Endothelial cell of umbilical vein (primary cell): ENCODE measurements at regions not wholly inside any gene's neighbourhood (a gene's known extent, or its start where the extent isn't known, plus 50 kb on each side); places are given as distances from the start of the nearest gene placed in this dataset.

ENCODE experiments used
- BruUV-seq: library from RNA; stranded (reverse); fragments of 400-500 nt; replicated peaks from 2 replicates; lab custom pipeline; 2021; lab: Mats Ljungman, UMichigan
- CTCF ChIA-PET: fragments of 300-600, 350-600 bp; sonication (Branson Sonifier 250); formaldehyde crosslinking; loops from one replicate; lab custom pipeline; 2021; ENCODE audit warnings: antibody characterized with exemption, inconsistent platforms; lab: Charles Lee
- POLR2A ChIA-PET: fragments of 300-600, 350-600 bp; sonication (Branson Sonifier 250); formaldehyde crosslinking; loops from one replicate; lab custom pipeline; 2021; ENCODE audit warnings: antibody characterized with exemption, inconsistent platforms; lab: Charles Lee
- DNase-seq: peaks from one replicate; pipeline ENCODE4 v3.0.0-alpha.2; 2011; ENCODE audit warnings: low read depth, low spot score
- FAIRE-seq: peaks from 2 replicates; lab custom pipeline; 2011; peaks lifted over from hg19 to GRCh38; lab: Jason Lieb, UNC
- H2AFZ ChIP-seq: 2 replicates; pipeline ENCODE4 v1.6.0; 2012; ENCODE audit warnings: low read depth, low read length, control low read depth, inconsistent platforms
- H3K27ac ChIP-seq: 2 replicates; pipeline ENCODE4 v1.5.1; 2011; ENCODE audit warnings: low read depth, mild to moderate bottlenecking, control low read depth, low read length, moderate library complexity; ENCODE audit not compliant: insufficient read depth
- H3K27me3 ChIP-seq, 2 experiments: 2 replicates each; pipeline versions ENCODE4 v1.6.0 to v1.6.1; 2011; ENCODE audit warnings: low read length in 2 of 2, mixed read lengths in 1 of 2; ENCODE audit not compliant: control insufficient read depth in 2 of 2, insufficient read depth in 2 of 2
- H3K36me3 ChIP-seq, 2 experiments: 2 replicates in 1 of 2; 3 replicates in 1 of 2; pipeline ENCODE4 v1.5.1; 2011; ENCODE audit warnings: low read length in 2 of 2, mild to moderate bottlenecking in 1 of 2, moderate library complexity in 1 of 2; ENCODE audit not compliant: control insufficient read depth in 2 of 2, insufficient read depth in 2 of 2; ENCODE audit errors: extremely low read depth in 1 of 2
- H3K4me1 ChIP-seq: 3 replicates; pipeline ENCODE4 v1.5.1; 2011; ENCODE audit warnings: mild to moderate bottlenecking, low read length; ENCODE audit not compliant: control insufficient read depth, insufficient read depth; ENCODE audit errors: extremely low read depth
- H3K4me2 ChIP-seq: 2 replicates; pipeline ENCODE4 v1.6.1; 2011; ENCODE audit warnings: low read length, control low read depth, mixed read lengths; ENCODE audit not compliant: insufficient read depth
- H3K4me3 ChIP-seq, 3 experiments: fragments of 200-600 bp in 1 of 3; sonication (generic), shearing (Covaris generic) in 1 of 3; replicated peaks in 1 of 3; 2 replicates each; pipeline ENCODE4 v1.5.1; 2011 to 2016; ENCODE audit warnings: control low read depth in 3 of 3, low read length in 3 of 3, mild to moderate bottlenecking in 2 of 3, inconsistent platforms in 1 of 3, low read depth in 1 of 3, moderate library complexity in 1 of 3; ENCODE audit not compliant: insufficient read depth in 1 of 3
- H3K79me2 ChIP-seq: 2 replicates; pipeline ENCODE4 v1.6.0; 2012; ENCODE audit warnings: low read length, inconsistent platforms; ENCODE audit not compliant: control insufficient read depth, insufficient read depth
- H3K9ac ChIP-seq: replicated peaks from 2 replicates; pipeline ENCODE3; 2011; ENCODE audit warnings: low read length, control low read depth; ENCODE audit not compliant: insufficient read depth; ENCODE audit errors: extremely low read depth
- H3K9me1 ChIP-seq: replicated peaks from 3 replicates; pipeline ENCODE4 v1.6.0; 2011; ENCODE audit warnings: mild to moderate bottlenecking, low read length; ENCODE audit not compliant: control insufficient read depth, insufficient read depth; ENCODE audit errors: extremely low read depth
- H3K9me3 ChIP-seq: replicated peaks from 2 replicates; pipeline ENCODE4 v1.5.1; 2012; ENCODE audit warnings: low read length, inconsistent platforms; ENCODE audit not compliant: control insufficient read depth, insufficient read depth
- H4K20me1 ChIP-seq: replicated peaks from 2 replicates; pipeline ENCODE3; 2011; ENCODE audit warnings: mild to moderate bottlenecking, low read length; ENCODE audit not compliant: control insufficient read depth, insufficient read depth; ENCODE audit errors: extremely low read depth
- EZH2 ChIP-seq: IDR thresholded peaks from 2 replicates; pipeline ENCODE4 v1.6.1; 2012; ENCODE audit warnings: borderline replicate concordance, low read depth, mild to moderate bottlenecking, moderate library complexity, low read length, inconsistent platforms; ENCODE audit not compliant: severe bottlenecking
- FOS ChIP-seq: IDR thresholded peaks from 2 replicates; pipeline ENCODE4 v1.6.1; 2011; ENCODE audit warnings: mild to moderate bottlenecking, low read length, moderate library complexity, borderline replicate concordance; ENCODE audit not compliant: insufficient read depth
- GATA2 ChIP-seq: IDR thresholded peaks from 2 replicates; pipeline ENCODE4 v1.7.0; 2011; ENCODE audit warnings: low read depth, mild to moderate bottlenecking, moderate library complexity, mixed read lengths, low read length; ENCODE audit not compliant: insufficient read length, insufficient read depth
- JUN ChIP-seq: IDR thresholded peaks from 2 replicates; pipeline ENCODE4 v1.6.1; 2011; ENCODE audit warnings: borderline replicate concordance, low read depth; ENCODE audit not compliant: insufficient read length, insufficient read depth
- MYC ChIP-seq: IDR thresholded peaks from one replicate; pipeline ENCODE4 v1.6.1; 2011; ENCODE audit warnings: mild to moderate bottlenecking, low read depth, low read length
- POLR2A ChIP-seq: IDR thresholded peaks from 2 replicates; pipeline ENCODE4 v1.6.1; 2012; ENCODE audit warnings: low read depth, mild to moderate bottlenecking, control low read depth, low read length
- POLR2AphosphoS5 ChIP-seq: IDR thresholded peaks from 2 replicates; pipeline ENCODE4 v1.6.1; 2012; ENCODE audit warnings: low read depth, mild to moderate bottlenecking, control low read depth, low read length, moderate library complexity; ENCODE audit not compliant: insufficient read depth
- dilution Hi-C: fragments of 300-500 bp; cut with MboI; formaldehyde crosslinking; loops from one replicate; pipeline ENCODE4 v1.15.0; 2019; ENCODE audit warnings: low sequenced_read_pairs; ENCODE audit not compliant: extremely low pct_ligation_motif_present
- intact Hi-C: fragments of 100-400 bp; cut with micrococcal nuclease; formaldehyde crosslinking; loops from one replicate; pipeline ENCODE4 v1.10.0; 2022
- TF ChIP-seq, protein P1 (sequence below), 2 donors: IDR thresholded peaks; 1 replicate in 1 of 2; 2 replicates in 1 of 2; pipeline ENCODE4 v1.5.1; 2011; ENCODE audit warnings: low read length in 2 of 2, mild to moderate bottlenecking in 2 of 2, moderate library complexity in 2 of 2, control low read depth in 1 of 2, inconsistent platforms in 1 of 2, low read depth in 1 of 2; ENCODE audit not compliant: insufficient read depth in 1 of 2; ENCODE audit errors: extremely low read depth in 1 of 2
- TF ChIP-seq, protein P2 (sequence below): IDR thresholded peaks from 2 replicates; pipeline ENCODE4 v1.6.1; 2011; ENCODE audit not compliant: insufficient read depth, insufficient read length

GRCh38 chr22:48612077-48612995 is 1215.3 kb downstream of the BRD1 start:
- no TSS peak for BruUV-seq
- Histone ChIP-seq H3K9ac (no peak overlapping the region), H3K4me1 (no peaks in the 10 kb centered on the region), H3K27me3 (no peaks in the 10 kb centered on the region), H3K79me2 (no peaks in the 10 kb centered on the region), H3K4me3 (no peak overlapping the region), H3K9me1 (no peaks in the 10 kb centered on the region), H3K27ac (no peak overlapping the region), H2AFZ (no peak overlapping the region), H4K20me1 (no peaks in the 10 kb centered on the region), H3K4me2 (no peak overlapping the region), H3K9me3 (peaks cover 10% of the 10 kb centered on the region), H3K36me3 (no peaks in the 10 kb centered on the region)
- CTCF ChIA-PET = no interaction called here
- dilution Hi-C loops (no loop called here), intact Hi-C loops (no loop called here)
- TF ChIP-seq, protein P1, sequence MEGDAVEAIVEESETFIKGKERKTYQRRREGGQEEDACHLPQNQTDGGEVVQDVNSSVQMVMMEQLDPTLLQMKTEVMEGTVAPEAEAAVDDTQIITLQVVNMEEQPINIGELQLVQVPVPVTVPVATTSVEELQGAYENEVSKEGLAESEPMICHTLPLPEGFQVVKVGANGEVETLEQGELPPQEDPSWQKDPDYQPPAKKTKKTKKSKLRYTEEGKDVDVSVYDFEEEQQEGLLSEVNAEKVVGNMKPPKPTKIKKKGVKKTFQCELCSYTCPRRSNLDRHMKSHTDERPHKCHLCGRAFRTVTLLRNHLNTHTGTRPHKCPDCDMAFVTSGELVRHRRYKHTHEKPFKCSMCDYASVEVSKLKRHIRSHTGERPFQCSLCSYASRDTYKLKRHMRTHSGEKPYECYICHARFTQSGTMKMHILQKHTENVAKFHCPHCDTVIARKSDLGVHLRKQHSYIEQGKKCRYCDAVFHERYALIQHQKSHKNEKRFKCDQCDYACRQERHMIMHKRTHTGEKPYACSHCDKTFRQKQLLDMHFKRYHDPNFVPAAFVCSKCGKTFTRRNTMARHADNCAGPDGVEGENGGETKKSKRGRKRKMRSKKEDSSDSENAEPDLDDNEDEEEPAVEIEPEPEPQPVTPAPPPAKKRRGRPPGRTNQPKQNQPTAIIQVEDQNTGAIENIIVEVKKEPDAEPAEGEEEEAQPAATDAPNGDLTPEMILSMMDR (IDR thresholded peaks at IDR 0.05; ENCODE audit: extremely low read depth in 1 of 2, insufficient read depth in 1 of 2, low read depth in 1 of 2, low read length in 2 of 2) = no peak
- no peak for TF ChIP-seq FOS
- no peak for TF ChIP-seq JUN
- TF ChIP-seq, protein P2, sequence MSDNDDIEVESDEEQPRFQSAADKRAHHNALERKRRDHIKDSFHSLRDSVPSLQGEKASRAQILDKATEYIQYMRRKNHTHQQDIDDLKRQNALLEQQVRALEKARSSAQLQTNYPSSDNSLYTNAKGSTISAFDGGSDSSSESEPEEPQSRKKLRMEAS = no peak
- TF ChIP-seq EZH2 = no peak
- TF ChIP-seq GATA2 = no peak
- TF ChIP-seq MYC = no peak
- TF ChIP-seq POLR2A = no peak
- no peak for TF ChIP-seq POLR2AphosphoS5
- POLR2A ChIA-PET = no interaction called here
- FAIRE-seq = no peak
- DNase-seq = no peak
